DOHH2 (cell line): ENCODE measurements at regions not wholly inside any gene's neighbourhood (a gene's known extent, or its start where the extent isn't known, plus 50 kb on each side); places are given as distances from the start of the nearest gene placed in this dataset.

Experiments used
- H3F3A ChIP-seq: fragments of 200-600 bp; sonication (generic), shearing (Covaris generic); 2 replicates; pipeline ENCODE4 v1.6.0; 2016; ENCODE audit warnings: antibody characterized with exemption, mild to moderate bottlenecking; ENCODE audit not compliant: control insufficient read depth, insufficient read depth
- H3K27ac ChIP-seq: fragments of 200-600 bp; sonication (generic); 2 replicates; pipeline ENCODE4 v1.5.1; 2014; ENCODE audit warnings: low read depth, mild to moderate bottlenecking, low read length, moderate library complexity
- H3K27me3 ChIP-seq: fragments of 200-600 bp; sonication (generic); 2 replicates; pipeline ENCODE4 v1.6.1; 2014; ENCODE audit warnings: mild to moderate bottlenecking, low read length, mixed read lengths; ENCODE audit not compliant: control insufficient read depth
- H3K36me3 ChIP-seq: fragments of 200-600 bp; sonication (generic); 2 replicates; pipeline ENCODE4 v1.6.1; 2014; ENCODE audit warnings: mild to moderate bottlenecking, low read length, moderate library complexity, mixed read lengths; ENCODE audit not compliant: control insufficient read depth
- H3K4me1 ChIP-seq: fragments of 200-600 bp; sonication (generic); 2 replicates; pipeline ENCODE4 v1.6.1; 2014; ENCODE audit warnings: mild to moderate bottlenecking, low read length, mixed read lengths; ENCODE audit not compliant: control insufficient read depth
- H3K4me2 ChIP-seq: fragments of 200-600 bp; sonication (generic); 2 replicates; pipeline ENCODE4 v1.6.0; 2014; ENCODE audit warnings: mild to moderate bottlenecking, low read length, moderate library complexity
- H3K4me3 ChIP-seq: fragments of 200-600 bp; sonication (generic); 2 replicates; pipeline ENCODE4 v1.5.1; 2014; ENCODE audit warnings: mild to moderate bottlenecking, low read length, mixed read lengths
- H3K79me2 ChIP-seq: fragments of 200-600 bp; sonication (generic); 2 replicates; pipeline ENCODE4 v1.6.1; 2014; ENCODE audit warnings: mild to moderate bottlenecking, low read length, mixed read lengths; ENCODE audit not compliant: control insufficient read depth
- H3K9me2 ChIP-seq: fragments of 200-600 bp; sonication (generic); replicated peaks from 2 replicates; pipeline ENCODE4 v1.6.1; 2014; ENCODE audit warnings: mild to moderate bottlenecking, low read length, mixed read lengths; ENCODE audit not compliant: control insufficient read depth
- H3K9me3 ChIP-seq: fragments of 200-600 bp; sonication (generic); 2 replicates; pipeline ENCODE4 v1.6.1; 2014; ENCODE audit warnings: antibody characterized with exemption, low read length, mixed read lengths; ENCODE audit not compliant: control insufficient read depth, insufficient read depth
- H4K20me1 ChIP-seq: fragments of 200-600 bp; sonication (generic); 2 replicates; pipeline ENCODE4 v1.6.0; 2014; ENCODE audit warnings: low read depth, mild to moderate bottlenecking, antibody characterized with exemption, low read length, moderate library complexity; ENCODE audit not compliant: control insufficient read depth, insufficient read depth
- CTCF ChIP-seq: fragments of 200-600 bp; sonication (generic); IDR thresholded peaks from one replicate; pipeline ENCODE4 v1.5.1; 2014; ENCODE audit warnings: antibody characterized with exemption, mild to moderate bottlenecking, low read depth, low read length; ENCODE audit not compliant: poor library complexity, severe bottlenecking
- EZH2phosphoT487 ChIP-seq: fragments of 200-600 bp; sonication (generic); IDR thresholded peaks from 2 replicates; pipeline ENCODE4 v1.6.1; 2017; ENCODE audit warnings: borderline replicate concordance, mild to moderate bottlenecking, antibody characterized with exemption, low read length, moderate library complexity, mixed read lengths

- Histone ChIP-seq H4K20me1 (no peaks in the 10 kb centered on the region), H3K4me1 (no peaks in the 10 kb centered on the region), H3K79me2 (no peaks in the 10 kb centered on the region), H3K4me2 (no peak overlapping the region), H3K27ac (no peak overlapping the region), H3K36me3 (no peaks in the 10 kb centered on the region), H3K9me3 (no peaks in the 10 kb centered on the region), H3K9me2 (no peaks in the 10 kb centered on the region), H3K27me3 (no peaks in the 10 kb centered on the region), H3K4me3 (no peak overlapping the region), H3F3A (no peaks in the 10 kb centered on the region)
- TF ChIP-seq CTCF (no peak), EZH2phosphoT487 (no peak)
Measured at GRCh38 chrX:112968351-112969133, 127.9 kb upstream of the AMOT start.

DNA sequence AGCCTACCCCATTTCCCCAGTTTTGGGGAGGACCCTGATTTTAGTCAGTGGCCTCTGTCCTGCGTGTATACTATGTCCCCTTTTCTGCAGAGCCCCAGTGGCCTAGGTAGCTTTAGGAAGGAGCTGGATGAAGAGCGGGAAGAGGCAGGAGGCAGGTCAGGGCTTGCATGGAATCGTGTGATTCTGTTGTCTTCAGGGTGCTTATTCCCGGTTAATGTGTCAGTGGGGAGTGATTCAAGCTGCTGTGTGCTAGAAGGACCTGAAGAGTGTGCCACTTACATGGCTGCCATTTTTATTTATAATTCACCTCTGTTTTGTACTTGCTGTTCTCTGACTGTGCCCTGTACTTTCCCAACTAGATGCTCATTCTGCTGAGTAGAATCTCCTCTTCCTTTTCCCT, 127.3 kb upstream of the AMOT start:
- Histone ChIP-seq H3K27ac (no peak overlapping the region), H3K36me3 (no peaks in the 10 kb centered on the region), H3K79me2 (no peaks in the 10 kb centered on the region), H3K9me3 (no peaks in the 10 kb centered on the region), H3F3A (no peaks in the 10 kb centered on the region), H3K4me2 (no peak overlapping the region), H3K9me2 (no peaks in the 10 kb centered on the region), H3K4me3 (no peak overlapping the region), H3K27me3 (no peaks in the 10 kb centered on the region), H3K4me1 (no peaks in the 10 kb centered on the region), H4K20me1 (no peaks in the 10 kb centered on the region)
- no peak for TF ChIP-seq CTCF
- TF ChIP-seq EZH2phosphoT487 = no peak

DNA sequence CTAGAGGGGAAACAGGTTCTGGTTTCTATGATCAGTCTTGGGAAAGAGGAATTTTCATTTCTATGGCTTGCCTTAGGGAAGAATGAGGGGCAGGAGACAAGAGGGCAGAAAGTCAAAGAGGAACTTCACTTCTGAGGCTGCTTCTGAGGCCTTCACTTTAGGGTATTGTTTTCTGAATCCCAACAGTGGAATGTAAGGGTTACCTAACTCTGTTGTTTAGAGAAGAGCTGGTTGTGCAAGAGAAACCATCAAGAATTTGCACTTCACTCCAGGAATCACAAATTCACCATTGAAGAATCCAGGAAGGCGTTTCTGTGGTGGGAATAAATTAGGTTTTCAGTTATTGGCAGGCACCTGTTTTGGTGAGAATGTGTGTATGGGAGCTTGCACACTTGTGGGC, 126.7 kb upstream of the AMOT start:
- Histone ChIP-seq H3K27ac (no peak overlapping the region), H3K4me3 (no peak overlapping the region), H3K9me3 (no peaks in the 10 kb centered on the region), H3F3A (no peaks in the 10 kb centered on the region), H3K4me1 (no peaks in the 10 kb centered on the region), H3K9me2 (no peaks in the 10 kb centered on the region), H3K36me3 (no peaks in the 10 kb centered on the region), H3K27me3 (no peaks in the 10 kb centered on the region), H3K4me2 (no peak overlapping the region), H3K79me2 (no peaks in the 10 kb centered on the region), H4K20me1 (no peaks in the 10 kb centered on the region)
- TF ChIP-seq EZH2phosphoT487 (no peak), CTCF (no peak)
